ENCODE measurements at regions not wholly inside any gene's neighbourhood (a gene's known extent, or its start where the extent isn't known, plus 50 kb on each side); places are given as distances from the start of the nearest gene placed in this dataset.

GRCh38 chr6:113120582-113121285 is 736.4 kb upstream of the MARCKS start (continued):
- TF ChIP-seq, protein P1, sequence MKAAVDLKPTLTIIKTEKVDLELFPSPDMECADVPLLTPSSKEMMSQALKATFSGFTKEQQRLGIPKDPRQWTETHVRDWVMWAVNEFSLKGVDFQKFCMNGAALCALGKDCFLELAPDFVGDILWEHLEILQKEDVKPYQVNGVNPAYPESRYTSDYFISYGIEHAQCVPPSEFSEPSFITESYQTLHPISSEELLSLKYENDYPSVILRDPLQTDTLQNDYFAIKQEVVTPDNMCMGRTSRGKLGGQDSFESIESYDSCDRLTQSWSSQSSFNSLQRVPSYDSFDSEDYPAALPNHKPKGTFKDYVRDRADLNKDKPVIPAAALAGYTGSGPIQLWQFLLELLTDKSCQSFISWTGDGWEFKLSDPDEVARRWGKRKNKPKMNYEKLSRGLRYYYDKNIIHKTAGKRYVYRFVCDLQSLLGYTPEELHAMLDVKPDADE (IDR thresholded peaks at IDR 0.05), result no peak
- no peak for TF ChIP-seq POLR2AphosphoS5 (IDR thresholded peaks at IDR 0.05; ENCODE audit: low read depth)
- TF ChIP-seq NANOG (IDR thresholded peaks at IDR 0.05; ENCODE audit: borderline replicate concordance), result no peak
- no peak for TF ChIP-seq CREB1 (CRISPR knock-in tag; IDR thresholded peaks at IDR 0.05; ENCODE audit: low read depth)
- no peak for TF ChIP-seq EZH2 (IDR thresholded peaks at IDR 0.05; ENCODE audit: low read depth, unreplicated experiment)
- TF ChIP-seq ZNF331 (CRISPR knock-in tag; IDR thresholded peaks at IDR 0.05; ENCODE audit: low read depth), result no peak

GRCh38 chr6:113121571-113121970 is 735.6 kb upstream of the MARCKS start:
- Mint-ChIP-seq H3K9me3 (no peaks in the 10 kb centered on the region; the same call in 2 of the 3 replicates), H3K27ac (no peak overlapping the region), H3K27me3 (ENCODE audit: insufficient read depth, low read depth, poor library complexity) (no peaks in the 10 kb centered on the region), H3K36me3 (ENCODE audit: low read depth) (no peaks in the 10 kb centered on the region), H3K4me1 (peaks cover 5% of the 10 kb centered on the region; the same call in 2 of the 3 replicates), H3K4me3 (no peak overlapping the region)
- no peak for DNase-seq (ENCODE audit: low spot score)
- ATAC-seq, result no peak
- Histone ChIP-seq H4K20me1 (replicated peaks; ENCODE audit: insufficient read depth) (no peaks in the 10 kb centered on the region), H3K27me3 (ENCODE audit: insufficient read depth) (no peaks in the 10 kb centered on the region), H3K4me1 (ENCODE audit: insufficient read depth) (no peaks in the 10 kb centered on the region), H2AFZ (no peak overlapping the region), H3K4me3 (no peak overlapping the region), H3K36me3 (ENCODE audit: insufficient read depth) (no peaks in the 10 kb centered on the region), H3K79me2 (replicated peaks; ENCODE audit: insufficient read depth) (no peaks in the 10 kb centered on the region), H3K4me2 (no peak overlapping the region), H3K27ac (ENCODE audit: low read depth) (no peak overlapping the region), H3K9me2 (ENCODE audit: insufficient read depth) (no peaks in the 10 kb centered on the region), H3F3A (replicated peaks; ENCODE audit: low read depth) (no peaks in the 10 kb centered on the region)
- TF ChIP-seq ZNF331 (CRISPR knock-in tag; IDR thresholded peaks at IDR 0.05; ENCODE audit: low read depth), result no peak
- no peak for TF ChIP-seq EZH2phosphoT487 (IDR thresholded peaks at IDR 0.05; ENCODE audit: unreplicated experiment)
- TF ChIP-seq, protein P2, sequence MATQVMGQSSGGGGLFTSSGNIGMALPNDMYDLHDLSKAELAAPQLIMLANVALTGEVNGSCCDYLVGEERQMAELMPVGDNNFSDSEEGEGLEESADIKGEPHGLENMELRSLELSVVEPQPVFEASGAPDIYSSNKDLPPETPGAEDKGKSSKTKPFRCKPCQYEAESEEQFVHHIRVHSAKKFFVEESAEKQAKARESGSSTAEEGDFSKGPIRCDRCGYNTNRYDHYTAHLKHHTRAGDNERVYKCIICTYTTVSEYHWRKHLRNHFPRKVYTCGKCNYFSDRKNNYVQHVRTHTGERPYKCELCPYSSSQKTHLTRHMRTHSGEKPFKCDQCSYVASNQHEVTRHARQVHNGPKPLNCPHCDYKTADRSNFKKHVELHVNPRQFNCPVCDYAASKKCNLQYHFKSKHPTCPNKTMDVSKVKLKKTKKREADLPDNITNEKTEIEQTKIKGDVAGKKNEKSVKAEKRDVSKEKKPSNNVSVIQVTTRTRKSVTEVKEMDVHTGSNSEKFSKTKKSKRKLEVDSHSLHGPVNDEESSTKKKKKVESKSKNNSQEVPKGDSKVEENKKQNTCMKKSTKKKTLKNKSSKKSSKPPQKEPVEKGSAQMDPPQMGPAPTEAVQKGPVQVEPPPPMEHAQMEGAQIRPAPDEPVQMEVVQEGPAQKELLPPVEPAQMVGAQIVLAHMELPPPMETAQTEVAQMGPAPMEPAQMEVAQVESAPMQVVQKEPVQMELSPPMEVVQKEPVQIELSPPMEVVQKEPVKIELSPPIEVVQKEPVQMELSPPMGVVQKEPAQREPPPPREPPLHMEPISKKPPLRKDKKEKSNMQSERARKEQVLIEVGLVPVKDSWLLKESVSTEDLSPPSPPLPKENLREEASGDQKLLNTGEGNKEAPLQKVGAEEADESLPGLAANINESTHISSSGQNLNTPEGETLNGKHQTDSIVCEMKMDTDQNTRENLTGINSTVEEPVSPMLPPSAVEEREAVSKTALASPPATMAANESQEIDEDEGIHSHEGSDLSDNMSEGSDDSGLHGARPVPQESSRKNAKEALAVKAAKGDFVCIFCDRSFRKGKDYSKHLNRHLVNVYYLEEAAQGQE (IDR thresholded peaks at IDR 0.05; ENCODE audit: unreplicated experiment), result no peak
- TF ChIP-seq ZNF462 (CRISPR knock-in tag; IDR thresholded peaks at IDR 0.05), result no peak
- no peak for TF ChIP-seq ZNF114 (CRISPR knock-in tag; IDR thresholded peaks at IDR 0.05)
- TF ChIP-seq CTCF (conservative IDR thresholded peaks at IDR 0.05; ENCODE audit: low read depth in 2 of 2), result no peak
- TF ChIP-seq CREB1 (CRISPR knock-in tag; IDR thresholded peaks at IDR 0.05; ENCODE audit: low read depth), result no peak
